Astrocyte of the spinal cord (primary cell): ENCODE measurements at regions not wholly inside any gene's neighbourhood (a gene's known extent, or its start where the extent isn't known, plus 50 kb on each side); places are given as distances from the start of the nearest gene placed in this dataset.

Experiments
- DNase-seq: peaks from one replicate; pipeline ENCODE4 v3.0.0; 2011; ENCODE audit warnings: low read depth, low spot score
- H3K4me3 ChIP-seq: 2 replicates; pipeline ENCODE4 v1.5.1; 2011; ENCODE audit warnings: low read depth, mild to moderate bottlenecking, low read length, moderate library complexity
- in situ Hi-C: cut with HindIII; loops from 2 replicates; pipeline ENCODE4 v1.10.0; 2017; ENCODE audit warnings: low sequenced_read_pairs
- TF ChIP-seq, protein P1 (sequence below): IDR thresholded peaks from 2 replicates; pipeline ENCODE4 v1.5.1; 2012; ENCODE audit warnings: low read depth, mild to moderate bottlenecking, low read length, inconsistent platforms

DNA sequence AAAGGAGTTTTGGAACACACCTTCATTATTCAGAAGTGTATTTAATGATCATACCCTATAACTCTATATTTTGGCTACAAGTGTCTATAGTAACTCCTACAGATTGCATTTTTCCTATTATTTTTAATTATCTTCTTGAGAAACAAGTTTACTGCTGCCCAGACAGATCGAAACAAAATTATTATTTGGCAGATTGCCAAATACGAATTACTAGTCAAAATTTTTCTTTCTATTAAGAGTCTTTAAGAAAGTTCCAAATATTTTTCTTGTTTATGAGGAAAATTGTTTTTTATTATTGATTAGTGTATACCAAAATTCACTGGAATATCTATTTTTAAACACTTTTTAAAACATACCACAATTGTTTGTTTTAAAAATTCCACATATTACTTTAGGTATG is 821.9 kb upstream of the SLC35B3 start:
- in situ Hi-C loops = no loop called here
- no peak overlapping the region for H3K4me3 ChIP-seq
- DNase-seq = no peak
- TF ChIP-seq, protein P1, sequence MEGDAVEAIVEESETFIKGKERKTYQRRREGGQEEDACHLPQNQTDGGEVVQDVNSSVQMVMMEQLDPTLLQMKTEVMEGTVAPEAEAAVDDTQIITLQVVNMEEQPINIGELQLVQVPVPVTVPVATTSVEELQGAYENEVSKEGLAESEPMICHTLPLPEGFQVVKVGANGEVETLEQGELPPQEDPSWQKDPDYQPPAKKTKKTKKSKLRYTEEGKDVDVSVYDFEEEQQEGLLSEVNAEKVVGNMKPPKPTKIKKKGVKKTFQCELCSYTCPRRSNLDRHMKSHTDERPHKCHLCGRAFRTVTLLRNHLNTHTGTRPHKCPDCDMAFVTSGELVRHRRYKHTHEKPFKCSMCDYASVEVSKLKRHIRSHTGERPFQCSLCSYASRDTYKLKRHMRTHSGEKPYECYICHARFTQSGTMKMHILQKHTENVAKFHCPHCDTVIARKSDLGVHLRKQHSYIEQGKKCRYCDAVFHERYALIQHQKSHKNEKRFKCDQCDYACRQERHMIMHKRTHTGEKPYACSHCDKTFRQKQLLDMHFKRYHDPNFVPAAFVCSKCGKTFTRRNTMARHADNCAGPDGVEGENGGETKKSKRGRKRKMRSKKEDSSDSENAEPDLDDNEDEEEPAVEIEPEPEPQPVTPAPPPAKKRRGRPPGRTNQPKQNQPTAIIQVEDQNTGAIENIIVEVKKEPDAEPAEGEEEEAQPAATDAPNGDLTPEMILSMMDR = no peak

DNA sequence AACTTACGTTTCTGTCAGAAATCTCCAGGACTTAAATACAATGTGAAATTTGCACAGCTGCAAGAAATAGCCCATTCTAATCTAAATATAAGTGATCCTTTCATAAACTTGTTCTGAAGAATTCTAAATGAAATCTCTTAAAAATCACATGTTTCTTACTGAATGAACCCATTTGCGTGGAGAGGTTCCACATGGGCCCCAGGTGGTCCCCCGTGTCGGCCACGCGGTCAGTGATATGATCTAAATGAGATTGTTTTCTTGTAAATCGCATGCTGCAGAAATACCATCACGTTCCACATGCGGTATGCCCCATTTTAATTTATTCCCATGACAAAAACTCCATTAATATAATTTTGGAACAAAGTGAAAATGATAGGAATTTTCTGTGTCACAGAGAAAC is 818.9 kb upstream of the SLC35B3 start:
- no peak for DNase-seq
- in situ Hi-C loops = no loop called here
- TF ChIP-seq, protein P1 = no peak
- H3K4me3 ChIP-seq = no peak overlapping the region

DNA sequence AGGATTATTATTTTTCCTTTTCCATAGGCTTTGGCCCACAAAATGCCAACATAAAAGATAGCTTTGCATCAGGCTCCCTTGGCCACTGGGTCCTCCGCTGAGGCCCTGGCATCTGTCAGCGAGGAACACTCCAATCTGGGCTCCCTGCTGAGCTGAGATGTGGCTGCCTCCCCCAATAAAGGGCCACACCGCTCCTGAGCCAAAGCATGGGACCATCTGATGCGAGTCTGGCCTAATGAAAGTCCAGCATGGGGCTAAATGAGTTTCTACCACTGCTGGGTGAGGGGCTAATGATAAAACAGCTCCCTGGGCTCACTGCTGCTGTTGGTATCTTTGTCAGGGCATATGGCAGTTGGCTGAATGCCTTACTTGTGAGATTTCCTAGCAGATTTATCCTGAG is 817.5 kb upstream of the SLC35B3 start:
- no peak overlapping the region for H3K4me3 ChIP-seq

DNA sequence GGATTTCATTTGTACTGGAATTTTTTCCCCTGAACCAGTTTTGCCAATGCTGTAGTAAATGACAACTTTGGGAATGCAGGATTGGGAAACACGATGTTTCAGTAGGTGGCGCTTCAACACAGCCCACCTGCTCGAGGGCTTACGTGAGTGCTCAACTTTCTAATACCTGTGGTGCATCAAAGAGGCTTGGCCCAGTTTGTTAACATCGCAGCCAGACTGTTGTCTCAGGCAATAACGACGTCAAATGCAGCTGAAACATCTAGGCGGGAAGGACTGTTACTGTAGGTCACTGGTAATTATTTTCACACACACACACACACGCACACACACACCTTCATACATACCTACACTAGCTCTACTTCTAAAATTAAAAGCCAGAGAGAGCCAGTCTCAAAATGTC is 815.5 kb upstream of the SLC35B3 start:
- in situ Hi-C loops = no loop called here
- peak; percentile 60 for DNase-seq
- TF ChIP-seq, protein P1 = peak; percentile 78
- H3K4me3 ChIP-seq = no peak overlapping the region

More for the DNA sequence above, 817.5 kb upstream of the SLC35B3 start:
- DNase-seq = no peak
- in situ Hi-C loops = no loop called here
- TF ChIP-seq, protein P1 = no peak

DNA sequence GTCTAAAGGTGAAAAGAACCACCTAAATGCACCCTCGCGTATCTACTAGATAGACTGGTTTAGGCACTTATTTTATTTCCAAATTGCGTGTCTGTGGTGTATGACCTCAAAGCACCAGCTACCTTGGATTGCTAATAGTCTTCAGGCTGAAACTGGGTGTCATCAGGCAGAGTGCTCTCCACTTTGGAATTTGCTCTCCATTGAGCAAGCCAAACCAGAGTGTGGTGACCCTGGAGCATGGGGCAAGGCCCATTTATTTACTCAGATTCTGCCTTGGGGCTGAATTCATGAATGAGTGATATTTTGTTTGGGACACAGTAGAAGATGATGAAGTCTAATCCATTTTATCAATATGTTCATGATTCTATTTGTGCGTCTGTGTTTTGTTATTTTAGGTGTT is 812.8 kb upstream of the SLC35B3 start:
- TF ChIP-seq, protein P1 = no peak
- no peak for DNase-seq
- in situ Hi-C loops = no loop called here
- no peak overlapping the region for H3K4me3 ChIP-seq

DNA sequence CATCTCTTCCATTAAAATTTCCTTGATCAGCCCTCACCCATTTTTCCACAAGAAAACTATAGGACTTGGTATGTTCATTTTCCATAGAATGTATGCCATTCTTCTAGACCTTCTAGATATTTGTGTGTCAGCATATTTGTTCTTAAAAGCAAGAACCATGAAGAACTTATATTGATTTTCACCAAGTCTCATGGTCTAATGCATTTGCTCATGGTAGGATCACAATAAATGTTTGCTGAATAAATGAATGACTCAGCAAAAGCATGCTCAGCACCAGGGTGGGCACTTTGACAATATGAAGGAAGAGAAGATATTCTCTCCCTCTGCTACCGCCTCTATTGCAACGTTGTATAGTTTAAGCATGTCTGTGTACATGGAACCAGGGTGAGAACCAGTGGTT is 805.5 kb upstream of the SLC35B3 start:
- H3K4me3 ChIP-seq = no peak overlapping the region
- DNase-seq = no peak
- in situ Hi-C loops = no loop called here
- TF ChIP-seq, protein P1 = no peak

DNA sequence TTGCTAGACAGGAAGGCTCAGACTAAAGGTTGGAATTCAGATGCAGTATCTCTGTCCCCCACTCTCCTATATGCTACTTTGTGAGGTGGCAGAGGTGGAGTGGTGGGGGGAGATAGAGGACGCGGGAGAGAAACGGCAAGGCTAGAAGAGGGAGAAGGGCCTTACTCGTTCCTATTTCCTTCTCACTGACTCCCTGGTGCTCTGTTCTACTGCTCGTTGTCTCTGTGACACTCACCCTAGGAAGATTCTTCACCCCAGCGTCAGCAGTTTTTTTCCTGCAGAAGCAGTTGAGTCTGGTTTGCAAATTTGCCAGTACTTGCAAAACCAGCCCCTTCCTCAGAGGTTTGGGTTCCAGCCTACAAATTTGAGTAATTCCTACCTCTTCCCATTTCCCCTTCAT is 801.1 kb upstream of the SLC35B3 start:
- H3K4me3 ChIP-seq = no peak overlapping the region
- TF ChIP-seq, protein P1 = no peak
- DNase-seq = no peak
- in situ Hi-C loops = no loop called here
